Hepatocyte (in vitro differentiated cells): ENCODE measurements at regions not wholly inside any gene's neighbourhood (a gene's known extent, or its start where the extent isn't known, plus 50 kb on each side); places are given as distances from the start of the nearest gene placed in this dataset.

Experiments
- CTCF ChIP-seq: fragments of 200-600 bp; sonication (generic); IDR thresholded peaks from 2 replicates; pipeline ENCODE4 v1.5.1; 2016; ENCODE audit warnings: antibody characterized with exemption, mild to moderate bottlenecking; ENCODE audit not compliant: poor library complexity
- EZH2phosphoT487 ChIP-seq: fragments of 200-600 bp; sonication (generic); IDR thresholded peaks from one replicate; pipeline ENCODE4 v1.6.1; 2018; ENCODE audit warnings: antibody characterized with exemption, mild to moderate bottlenecking, low read depth, moderate library complexity; ENCODE audit not compliant: unreplicated experiment, severe bottlenecking

GRCh38 chr14:88967299-88967698 is 142.8 kb downstream of the TTC8 start:
- no peak for TF ChIP-seq CTCF
- TF ChIP-seq EZH2phosphoT487, result no peak
